Psoas muscle (tissue), 7 donors: ENCODE measurements at regions not wholly inside any gene's neighbourhood (a gene's known extent, or its start where the extent isn't known, plus 50 kb on each side); places are given as distances from the start of the nearest gene placed in this dataset.
"Not testable (repeated sequence)": the region's sequence is repeated elsewhere in the genome, so short reads cannot be mapped to it uniquely, and the experiment has no call there.

Experiments
- ATAC-seq, 4 donors: fragments of 200-7000 bp; cut with Tn5 transposase; one replicate each; pipeline ENCODE4 v1.9.1; 2020; ENCODE audit warnings: moderate library complexity in 3 of 4, mild to moderate bottlenecking in 2 of 4
- DNase-seq, 2 donors: peaks; one replicate each; pipeline ENCODE4 v3.0.0-alpha.2; 2020
- H3K27ac ChIP-seq: fragments of 200-600 bp; one replicate; pipeline ENCODE4 v1.8.0; 2022
- H3K27me3 ChIP-seq, 3 donors: fragments of 200-600 bp in 1 of 3; one replicate each; pipeline versions ENCODE4 v1.6.1 to v1.8.0; 2013 to 2022; ENCODE audit warnings: low read length in 2 of 3, mild to moderate bottlenecking in 2 of 3, moderate library complexity in 1 of 3; ENCODE audit not compliant: insufficient read depth in 3 of 3
- H3K36me3 ChIP-seq, 2 donors: fragments of 200-600 bp in 1 of 2; one replicate each; pipeline versions ENCODE4 v1.6.1 to v1.8.0; 2013 to 2022; ENCODE audit warnings: low read depth in 1 of 2, mild to moderate bottlenecking in 1 of 2, moderate library complexity in 1 of 2; ENCODE audit not compliant: insufficient read depth in 1 of 2
- H3K4me1 ChIP-seq: fragments of 200-600 bp; one replicate; pipeline ENCODE4 v1.8.0; 2022
- H3K4me3 ChIP-seq: fragments of 200-600 bp; one replicate; pipeline ENCODE4 v1.8.0; 2022; ENCODE audit warnings: mild to moderate bottlenecking
- H3K9me3 ChIP-seq: fragments of 200-600 bp; one replicate; pipeline ENCODE4 v1.8.0; 2022
- WGBS, 3 donors: extraction: QIAGEN DNeasy Blood & Tissue Kit; methylation state at CpG; one replicate each; pipeline versions ENCODE4 v1.1.6 to v1.1.7; 2013; 5-methylcytosine and 5-hydroxymethylcytosine counted together
- intact Hi-C, 2 donors: fragments of 100-400 bp; cut with DNase I; formaldehyde crosslinking; loops; one replicate each; pipeline versions ENCODE4 v1.11.0 to v1.14.2; 2022
- TF ChIP-seq, protein P1 (sequence below): fragments of 200-600 bp; IDR thresholded peaks from one replicate; pipeline ENCODE4 v1.8.0; 2022; ENCODE audit warnings: antibody characterized with exemption
- donor health status: healthy with polysubstance abuse.
- donor health status: DM: no; HTN: no; CAD: no; lungs with moderate emphysema.
- donor health status: Bipolar disorder and iron deficiency.
- donor health status: healthy.
- donor health status: DM: yes; HTN: yes; CAD: no.
- donor health status: DM: no; HTN: no; CAD: no.
- donor health status: DM: yes; HTN: yes; CAD: no.

DNA sequence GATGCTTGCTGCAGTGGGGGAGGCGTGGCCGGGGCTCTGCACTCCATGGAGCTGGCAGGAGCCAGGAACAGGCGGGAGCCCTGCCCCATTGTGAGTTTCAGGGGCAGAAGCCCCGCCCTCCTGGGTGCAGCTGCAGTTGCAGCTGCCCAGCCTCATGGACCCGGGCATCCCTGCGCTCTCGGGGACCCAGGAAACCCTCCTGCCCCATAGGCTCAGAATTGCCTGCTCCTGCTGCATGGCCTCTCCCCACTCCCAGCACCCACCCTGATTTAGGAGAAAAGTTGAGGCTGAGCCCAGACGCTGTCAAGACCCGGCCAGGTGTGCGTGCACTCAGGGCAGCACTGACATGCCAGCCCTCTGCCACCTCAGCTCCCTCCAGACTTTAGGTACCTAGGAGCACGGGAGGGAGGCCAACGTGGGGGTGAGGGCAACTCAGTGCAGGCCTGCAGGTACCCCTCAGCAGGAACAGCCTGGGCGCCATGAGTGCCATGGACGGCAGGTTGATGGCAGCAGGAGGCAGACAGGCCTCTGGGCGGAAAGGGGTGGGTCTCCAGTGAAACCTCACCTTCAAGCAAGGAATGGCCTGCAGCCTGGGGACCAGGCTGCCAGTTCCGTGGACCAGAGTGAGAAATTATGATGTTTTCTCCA is 67.2 kb upstream of the MAGEB2 start:
- TF ChIP-seq, protein P1, sequence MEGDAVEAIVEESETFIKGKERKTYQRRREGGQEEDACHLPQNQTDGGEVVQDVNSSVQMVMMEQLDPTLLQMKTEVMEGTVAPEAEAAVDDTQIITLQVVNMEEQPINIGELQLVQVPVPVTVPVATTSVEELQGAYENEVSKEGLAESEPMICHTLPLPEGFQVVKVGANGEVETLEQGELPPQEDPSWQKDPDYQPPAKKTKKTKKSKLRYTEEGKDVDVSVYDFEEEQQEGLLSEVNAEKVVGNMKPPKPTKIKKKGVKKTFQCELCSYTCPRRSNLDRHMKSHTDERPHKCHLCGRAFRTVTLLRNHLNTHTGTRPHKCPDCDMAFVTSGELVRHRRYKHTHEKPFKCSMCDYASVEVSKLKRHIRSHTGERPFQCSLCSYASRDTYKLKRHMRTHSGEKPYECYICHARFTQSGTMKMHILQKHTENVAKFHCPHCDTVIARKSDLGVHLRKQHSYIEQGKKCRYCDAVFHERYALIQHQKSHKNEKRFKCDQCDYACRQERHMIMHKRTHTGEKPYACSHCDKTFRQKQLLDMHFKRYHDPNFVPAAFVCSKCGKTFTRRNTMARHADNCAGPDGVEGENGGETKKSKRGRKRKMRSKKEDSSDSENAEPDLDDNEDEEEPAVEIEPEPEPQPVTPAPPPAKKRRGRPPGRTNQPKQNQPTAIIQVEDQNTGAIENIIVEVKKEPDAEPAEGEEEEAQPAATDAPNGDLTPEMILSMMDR, result no peak
- intact Hi-C loops, result loop anchor here in 1 of 2 donors (10.0 kb wide), 1 partner anchor 357 kb away; no protein-coding TSS in a partner anchor
- ATAC-seq (no peak), DNase-seq (no peak)
- Histone ChIP-seq H3K9me3 (no peaks in the 10 kb centered on the region), H3K4me1 (no peaks in the 10 kb centered on the region), H3K36me3 (no peaks in the 10 kb centered on the region), H3K4me3 (no peak overlapping the region), H3K27me3 (peaks cover 0 to 2% (median 0%) of the 10 kb centered on the region in 3 donors), H3K27ac (no peak overlapping the region)
- WGBS, 3 donors, result 76 to 92% (median 91%) methylated on average over 13 to 16 of the region's 16 CpGs

GRCh38 chrX:30149206-30149605 is 66.2 kb upstream of the MAGEB2 start:
- not testable (repeated sequence) for H3K27me3 ChIP-seq, H3K36me3 ChIP-seq, H3K27ac ChIP-seq, H3K4me1 ChIP-seq, ATAC-seq, H3K4me3 ChIP-seq, H3K9me3 ChIP-seq, DNase-seq
- intact Hi-C loops, result loop anchor here in 1 of 2 donors (10.0 kb wide), 1 partner anchor 356 kb away; no protein-coding TSS in a partner anchor
- 82 to 83% (median 83%) methylated on average over 6 of the region's 6 CpGs for WGBS, 3 donors

GRCh38 chrX:30150196-30150895 is 65.0 kb upstream of the MAGEB2 start:
- no peak overlapping the region for H3K27ac ChIP-seq
- 66 to 90% (median 78%) methylated on average over 4 to 6 of the region's 6 CpGs for WGBS, 3 donors
- ATAC-seq (no peak), DNase-seq (no peak)
- no peaks in the 10 kb centered on the region for H3K4me1 ChIP-seq
- TF ChIP-seq, protein P1, result no peak
- no peaks in the 10 kb centered on the region for H3K36me3 ChIP-seq
- peaks cover 0 to 2% (median 0%) of the 10 kb centered on the region in 3 donors for H3K27me3 ChIP-seq
- intact Hi-C loops, result no loop called here
- no peaks in the 10 kb centered on the region for H3K9me3 ChIP-seq
- no peak overlapping the region for H3K4me3 ChIP-seq

GRCh38 chrX:30151964-30152363 is 63.4 kb upstream of the MAGEB2 start:
- no peaks in the 10 kb centered on the region for H3K36me3 ChIP-seq
- 55 to 68% (median 65%) methylated on average over 3 of the region's 3 CpGs for WGBS, 3 donors
- peaks cover 0 to under 1% (median 0%) of the 10 kb centered on the region in 3 donors for H3K27me3 ChIP-seq
- DNase-seq (no peak), ATAC-seq (no peak)
- no peak overlapping the region for H3K27ac ChIP-seq
- no peak overlapping the region for H3K4me3 ChIP-seq
- no peaks in the 10 kb centered on the region for H3K4me1 ChIP-seq
- intact Hi-C loops, result no loop called here
- TF ChIP-seq, protein P1, result no peak
- no peaks in the 10 kb centered on the region for H3K9me3 ChIP-seq

DNA sequence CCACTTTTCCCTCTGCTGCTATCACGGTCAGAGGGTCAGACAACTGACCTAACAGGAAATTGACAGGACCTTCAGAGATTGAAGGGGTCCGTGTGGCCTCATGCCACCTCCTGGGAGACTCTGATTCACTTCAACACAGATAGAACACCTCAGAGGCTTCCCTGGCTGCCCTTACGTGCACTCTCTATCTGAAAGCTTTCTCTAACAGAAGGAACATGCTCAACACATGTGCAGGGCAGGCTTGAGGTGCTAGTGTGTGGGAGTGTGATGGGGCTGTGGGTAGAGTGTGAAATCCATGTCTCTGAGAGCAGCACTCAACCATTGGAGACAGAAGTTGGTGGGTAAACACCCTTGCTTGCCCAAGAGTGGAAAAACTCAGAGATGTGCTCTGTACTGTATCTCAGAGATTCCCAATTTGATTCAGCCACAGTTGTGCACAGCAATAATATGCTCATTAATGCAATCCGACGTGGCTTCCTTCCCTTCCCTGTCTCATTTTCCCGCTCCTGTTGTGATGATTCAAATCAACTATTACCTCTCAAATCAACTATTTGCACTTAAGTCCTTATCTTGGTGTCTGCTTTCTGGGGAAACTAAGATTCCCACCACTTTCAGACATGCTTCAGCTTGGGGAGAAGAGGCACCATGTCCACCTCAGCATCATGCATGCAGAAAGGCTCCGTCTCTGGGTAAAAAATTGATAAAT is 62.0 kb upstream of the MAGEB2 start:
- Histone ChIP-seq H3K4me3 (no peak overlapping the region), H3K4me1 (no peaks in the 10 kb centered on the region), H3K36me3 (no peaks in the 10 kb centered on the region), H3K27ac (no peak overlapping the region), H3K9me3 (no peaks in the 10 kb centered on the region), H3K27me3 (peaks cover 0 to 8% (median 0%) of the 10 kb centered on the region in 3 donors)
- intact Hi-C loops, result no loop called here
- TF ChIP-seq, protein P1, result no peak
- DNase-seq (no peak), ATAC-seq (no peak)
- 31 to 42% (median 38%) methylated on average over 7 of the region's 7 CpGs for WGBS, 3 donors
